Kidney epithelial cell (primary cell): ENCODE measurements at regions not wholly inside any gene's neighbourhood (a gene's known extent, or its start where the extent isn't known, plus 50 kb on each side); places are given as distances from the start of the nearest gene placed in this dataset.

ENCODE experiments used
- DNase-seq: peaks from one replicate; pipeline ENCODE4 v3.0.0-alpha.2; 2010; ENCODE audit warnings: low read depth
- H3K27me3 ChIP-seq: 2 replicates; pipeline ENCODE4 v1.6.0; 2011; ENCODE audit warnings: low read length; ENCODE audit not compliant: control insufficient read depth, insufficient read depth
- H3K36me3 ChIP-seq: 2 replicates; pipeline ENCODE4 v1.5.1; 2011; ENCODE audit warnings: low read length; ENCODE audit not compliant: control insufficient read depth, insufficient read depth
- H3K4me3 ChIP-seq: 2 replicates; pipeline ENCODE4 v1.5.1; 2011; ENCODE audit warnings: low read depth, mild to moderate bottlenecking, control low read depth, low read length
- TF ChIP-seq, protein P1 (sequence below): IDR thresholded peaks from 2 replicates; pipeline ENCODE4 v1.5.1; 2011; ENCODE audit warnings: mild to moderate bottlenecking, moderate library complexity, low read length, control low read depth, inconsistent platforms; ENCODE audit not compliant: insufficient read depth, poor library complexity, severe bottlenecking

DNA sequence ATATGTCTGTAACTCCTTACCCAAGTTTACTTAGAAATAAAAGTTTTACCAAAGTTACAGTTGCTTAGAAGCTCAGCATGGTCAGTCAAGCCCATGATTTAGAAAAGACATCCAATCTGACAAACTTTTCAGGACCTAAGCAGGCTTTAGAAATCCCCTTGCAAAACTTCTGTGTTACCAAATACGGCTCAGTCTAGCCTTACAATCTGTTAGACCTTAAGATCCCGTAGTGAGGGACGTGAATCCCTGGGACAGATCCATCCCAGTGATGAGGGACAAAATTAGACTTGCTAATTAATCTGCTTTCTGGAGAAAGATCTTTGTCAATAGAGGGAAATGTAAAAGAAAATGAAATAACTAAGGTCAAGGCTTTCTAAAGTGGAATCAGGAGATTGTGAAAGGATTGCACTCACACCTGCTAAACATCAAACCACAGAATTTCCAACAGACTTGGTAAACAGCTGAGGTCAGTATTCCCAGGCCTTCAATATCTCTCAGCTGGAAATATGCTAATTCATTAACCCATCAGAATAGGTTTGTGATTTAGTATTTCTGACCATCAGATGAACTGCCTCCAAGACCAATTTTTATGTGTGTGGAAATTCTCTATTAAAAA, 375.3 kb downstream of the DUSP10 start:
- no peak for DNase-seq
- TF ChIP-seq, protein P1, sequence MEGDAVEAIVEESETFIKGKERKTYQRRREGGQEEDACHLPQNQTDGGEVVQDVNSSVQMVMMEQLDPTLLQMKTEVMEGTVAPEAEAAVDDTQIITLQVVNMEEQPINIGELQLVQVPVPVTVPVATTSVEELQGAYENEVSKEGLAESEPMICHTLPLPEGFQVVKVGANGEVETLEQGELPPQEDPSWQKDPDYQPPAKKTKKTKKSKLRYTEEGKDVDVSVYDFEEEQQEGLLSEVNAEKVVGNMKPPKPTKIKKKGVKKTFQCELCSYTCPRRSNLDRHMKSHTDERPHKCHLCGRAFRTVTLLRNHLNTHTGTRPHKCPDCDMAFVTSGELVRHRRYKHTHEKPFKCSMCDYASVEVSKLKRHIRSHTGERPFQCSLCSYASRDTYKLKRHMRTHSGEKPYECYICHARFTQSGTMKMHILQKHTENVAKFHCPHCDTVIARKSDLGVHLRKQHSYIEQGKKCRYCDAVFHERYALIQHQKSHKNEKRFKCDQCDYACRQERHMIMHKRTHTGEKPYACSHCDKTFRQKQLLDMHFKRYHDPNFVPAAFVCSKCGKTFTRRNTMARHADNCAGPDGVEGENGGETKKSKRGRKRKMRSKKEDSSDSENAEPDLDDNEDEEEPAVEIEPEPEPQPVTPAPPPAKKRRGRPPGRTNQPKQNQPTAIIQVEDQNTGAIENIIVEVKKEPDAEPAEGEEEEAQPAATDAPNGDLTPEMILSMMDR: no peak
- no peak overlapping the region for H3K4me3 ChIP-seq

DNA sequence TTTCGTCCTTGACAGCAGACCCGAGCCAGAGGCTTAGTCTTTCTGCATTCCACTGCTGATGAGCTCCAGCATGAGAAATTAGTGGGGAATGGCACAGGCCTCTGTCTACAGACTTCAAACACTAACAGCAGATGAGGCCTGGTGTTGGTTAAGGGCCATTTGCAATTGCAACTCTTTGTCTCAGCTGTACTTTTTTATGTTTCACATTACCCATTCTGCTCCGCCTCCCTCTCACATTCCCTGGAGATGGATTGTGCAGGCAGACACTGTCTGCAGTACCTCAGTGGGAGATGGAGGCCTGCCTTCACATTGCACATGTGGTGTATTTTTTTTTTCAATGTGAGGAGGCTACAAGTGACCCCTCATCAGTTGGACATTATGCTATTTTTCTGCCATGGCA, 370.2 kb downstream of the DUSP10 start:
- TF ChIP-seq, protein P1: no peak
- DNase-seq: no peak
- Histone ChIP-seq H3K36me3 (no peaks in the 10 kb centered on the region), H3K27me3 (no peaks in the 10 kb centered on the region), H3K4me3 (no peak overlapping the region)

More for the DNA sequence above, 375.3 kb downstream of the DUSP10 start:
- H3K36me3 ChIP-seq: no peaks in the 10 kb centered on the region
- no peaks in the 10 kb centered on the region for H3K27me3 ChIP-seq

DNA sequence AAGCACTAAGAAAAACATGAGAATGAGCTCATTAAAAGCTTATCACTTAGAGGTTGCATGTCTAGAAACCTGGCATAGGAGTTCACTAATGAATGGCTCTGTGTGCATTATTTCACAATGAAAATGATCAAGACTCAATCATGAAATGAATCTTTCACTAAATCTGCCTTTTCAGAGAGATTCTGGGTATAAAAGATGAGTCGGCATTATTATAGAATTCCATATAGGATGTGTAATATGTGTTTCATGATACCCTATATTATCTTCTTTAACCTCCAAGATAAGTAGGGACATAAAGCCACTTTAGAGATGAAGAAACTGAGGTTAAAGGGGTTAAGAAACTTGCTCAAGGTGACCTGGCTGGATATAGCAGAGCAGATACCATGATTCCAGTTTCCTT, 368.1 kb downstream of the DUSP10 start:
- no peaks in the 10 kb centered on the region for H3K36me3 ChIP-seq
- no peaks in the 10 kb centered on the region for H3K27me3 ChIP-seq
- no peak overlapping the region for H3K4me3 ChIP-seq
- TF ChIP-seq, protein P1: no peak
- DNase-seq: no peak

DNA sequence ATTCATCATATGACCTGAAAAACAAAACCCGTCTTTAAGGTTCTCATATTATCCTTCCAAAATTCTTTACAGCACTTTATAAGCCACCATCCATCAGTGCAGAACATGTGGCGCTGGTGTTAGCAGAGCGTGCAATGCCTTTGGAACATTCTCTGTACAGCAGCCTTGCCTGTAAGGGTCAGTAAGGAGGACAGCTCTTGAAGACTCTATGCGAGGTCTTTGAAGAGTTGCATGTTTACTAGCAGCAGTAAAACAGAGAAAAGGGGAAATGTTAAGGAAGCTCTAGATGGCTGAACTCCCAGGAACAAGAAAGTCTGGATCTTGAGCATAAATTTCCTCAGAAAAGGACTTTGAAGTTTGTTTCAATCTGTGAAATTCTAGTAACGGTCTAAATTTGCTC, 365.6 kb downstream of the DUSP10 start:
- Histone ChIP-seq H3K36me3 (no peaks in the 10 kb centered on the region), H3K27me3 (no peaks in the 10 kb centered on the region), H3K4me3 (no peak overlapping the region)
- TF ChIP-seq, protein P1: no peak
- DNase-seq: no peak

DNA sequence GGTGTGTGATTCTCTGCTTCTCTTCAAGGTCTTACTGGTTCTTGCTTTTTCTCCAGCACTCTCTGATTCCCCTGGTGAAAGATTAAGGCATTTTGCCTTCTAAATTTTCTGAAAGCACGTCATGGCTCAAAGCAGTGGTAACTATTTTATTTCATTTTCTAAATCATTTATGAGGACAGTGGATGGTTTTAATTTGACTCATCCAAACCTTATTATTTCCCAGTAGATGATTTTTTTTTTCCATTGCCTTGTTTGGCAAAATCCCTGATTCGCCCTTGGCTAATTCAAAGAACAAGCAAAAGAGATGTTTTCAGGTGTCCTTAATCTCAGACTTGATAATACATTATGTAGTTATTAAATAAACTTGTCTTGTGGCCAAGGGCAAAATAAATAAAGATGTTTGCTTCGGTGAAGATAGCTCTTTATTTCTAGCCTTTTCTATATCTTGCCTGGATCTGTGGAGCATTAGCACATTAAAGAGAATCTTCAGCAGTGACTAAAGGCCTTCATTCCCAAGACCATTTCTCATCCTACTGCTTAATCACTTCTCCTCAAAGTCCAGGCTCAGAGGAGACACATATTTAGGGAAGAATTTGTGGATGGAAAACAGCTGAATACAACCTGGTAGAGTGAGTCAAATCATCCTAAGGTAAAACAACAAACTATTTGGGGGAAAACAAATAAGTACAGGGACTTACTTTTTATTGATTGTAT, 359.8 kb downstream of the DUSP10 start:
- H3K36me3 ChIP-seq: no peaks in the 10 kb centered on the region
- H3K27me3 ChIP-seq: no peaks in the 10 kb centered on the region
- H3K4me3 ChIP-seq: no peak overlapping the region
- TF ChIP-seq, protein P1: no peak
- no peak for DNase-seq
